Left forelimb (tissue), 1 donor: ENCODE measurements at regions not wholly inside any gene's neighbourhood (a gene's known extent, or its start where the extent isn't known, plus 50 kb on each side); places are given as distances from the start of the nearest gene placed in this dataset.
"Not testable (repeated sequence)": the region's sequence is repeated elsewhere in the genome, so short reads cannot be mapped to it uniquely, and the experiment has no call there.

Experiments used
- DNase-seq: peaks from one replicate; pipeline ENCODE4 v3.0.0-alpha.2; 2018; ENCODE audit warnings: low spot score

- not testable (repeated sequence) for DNase-seq
Observed at GRCh38 chr16:66173181-66173580, 193.3 kb upstream of the CDH5 start.

GRCh38 chr16:66172463-66172862 is 194.0 kb upstream of the CDH5 start:
- DNase-seq: no peak

- DNase-seq: no peak
Observed at GRCh38 chr16:66171578-66171977, 194.9 kb upstream of the CDH5 start.

- no peak for DNase-seq
Observed at GRCh38 chr16:66170989-66171388, 195.5 kb upstream of the CDH5 start.

- no peak for DNase-seq
Observed at GRCh38 chr16:66169817-66170216, 196.7 kb upstream of the CDH5 start.

- no peak for DNase-seq
Observed at GRCh38 chr16:66168777-66169176, 197.7 kb upstream of the CDH5 start.

GRCh38 chr16:66167564-66168291 is 198.8 kb upstream of the CDH5 start:
- DNase-seq: no peak

- no peak for DNase-seq
Observed at GRCh38 chr16:66166490-66166889, 200.0 kb upstream of the CDH5 start.

- DNase-seq: no peak
Observed at GRCh38 chr16:66165879-66166278, 200.6 kb upstream of the CDH5 start.

GRCh38 chr16:66164581-66165247 is 201.8 kb upstream of the CDH5 start:
- DNase-seq: no peak

- DNase-seq: no peak
Observed at GRCh38 chr16:66162821-66163220, 203.7 kb upstream of the CDH5 start.

- no peak for DNase-seq
Observed at GRCh38 chr16:66161942-66162341, 204.5 kb upstream of the CDH5 start.

GRCh38 chr16:66161269-66161668 is 205.2 kb upstream of the CDH5 start:
- DNase-seq: no peak

- DNase-seq: no peak
Observed at GRCh38 chr16:66159987-66160386, 206.5 kb upstream of the CDH5 start.

GRCh38 chr16:66156538-66156937 is 210.0 kb upstream of the CDH5 start:
- DNase-seq: no peak

GRCh38 chr16:66155933-66156332 is 210.6 kb upstream of the CDH5 start:
- DNase-seq: no peak

- no peak for DNase-seq
Observed at GRCh38 chr16:66154801-66155200, 211.7 kb upstream of the CDH5 start.

GRCh38 chr16:66152823-66153393 is 213.6 kb upstream of the CDH5 start:
- DNase-seq: no peak

GRCh38 chr16:66152181-66152580 is 214.3 kb upstream of the CDH5 start:
- no peak for DNase-seq

GRCh38 chr16:66150698-66151482 is 215.6 kb upstream of the CDH5 start:
- DNase-seq: no peak

- no peak for DNase-seq
Observed at GRCh38 chr16:66147291-66147690, 219.2 kb upstream of the CDH5 start.

- DNase-seq: no peak
Observed at GRCh38 chr16:66146798-66147197, 219.7 kb upstream of the CDH5 start.

- DNase-seq: no peak
Observed at GRCh38 chr16:66144641-66145040, 221.8 kb upstream of the CDH5 start.
